Limb (tissue), 2 donors: ENCODE measurements at regions not wholly inside any gene's neighbourhood (a gene's known extent, or its start where the extent isn't known, plus 50 kb on each side); places are given as distances from the start of the nearest gene placed in this dataset.

Source experiments
- DNase-seq, 2 donors: peaks; one replicate each; pipeline ENCODE4 v3.0.0-alpha.2; 2016; ENCODE audit errors: extremely low spot score in 2 of 2

DNA sequence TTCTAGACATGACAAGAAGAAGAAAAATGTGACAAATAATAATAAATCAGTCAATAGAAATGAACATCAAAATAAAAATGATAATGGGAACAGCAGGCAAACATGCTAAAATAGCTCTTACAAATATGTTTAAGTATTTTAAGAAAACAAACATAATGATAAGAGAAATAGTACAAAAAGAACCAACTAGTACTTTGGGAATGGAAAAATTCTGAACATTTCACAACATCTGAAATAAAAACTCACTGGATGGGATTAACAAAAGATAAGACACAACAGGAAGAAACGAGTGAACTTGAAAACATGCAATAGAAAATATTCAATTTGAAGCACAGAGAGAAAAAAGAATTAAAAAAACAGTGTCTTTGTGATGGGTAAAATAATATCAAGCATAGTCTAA lies 115.2 kb upstream of the TSPAN2 start:
- DNase-seq, result no peak

DNA sequence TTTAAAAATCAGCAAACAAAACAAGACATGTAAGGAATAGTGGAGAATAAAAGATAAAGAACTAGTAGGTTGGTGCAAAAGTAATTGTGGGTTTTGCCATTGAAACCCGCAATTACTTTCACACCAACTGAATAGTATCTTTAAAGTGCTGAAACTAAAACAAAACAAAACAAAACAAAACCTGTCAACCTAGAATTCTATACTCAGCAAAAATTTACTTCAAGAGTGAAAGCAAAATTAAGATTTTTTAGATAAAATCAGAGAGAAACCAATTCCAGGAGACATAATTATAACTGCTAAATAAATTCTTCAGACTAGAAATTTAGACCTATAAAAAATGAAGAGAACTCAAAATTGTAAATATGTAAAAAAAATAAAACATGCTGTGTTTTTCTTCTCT lies 114.0 kb upstream of the TSPAN2 start:
- no peak for DNase-seq

DNA sequence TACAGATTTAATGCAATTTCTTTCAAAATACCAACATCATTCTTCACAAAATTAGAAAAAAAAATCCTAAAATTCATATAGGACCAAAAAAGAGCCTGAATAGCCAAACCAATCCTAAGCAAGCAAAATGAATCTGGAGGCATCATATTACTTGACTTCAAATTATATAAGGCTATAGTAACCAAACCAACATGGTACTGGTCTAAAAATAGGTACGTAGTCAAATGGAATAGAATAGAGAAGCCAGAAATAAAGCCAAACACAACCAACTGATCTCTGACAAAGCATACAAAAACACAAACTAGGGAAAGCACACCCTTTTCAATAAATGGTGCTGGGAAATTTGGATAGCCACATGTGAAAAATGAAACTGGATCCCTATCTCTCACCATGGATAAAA lies 112.3 kb upstream of the TSPAN2 start:
- no peak for DNase-seq

DNA sequence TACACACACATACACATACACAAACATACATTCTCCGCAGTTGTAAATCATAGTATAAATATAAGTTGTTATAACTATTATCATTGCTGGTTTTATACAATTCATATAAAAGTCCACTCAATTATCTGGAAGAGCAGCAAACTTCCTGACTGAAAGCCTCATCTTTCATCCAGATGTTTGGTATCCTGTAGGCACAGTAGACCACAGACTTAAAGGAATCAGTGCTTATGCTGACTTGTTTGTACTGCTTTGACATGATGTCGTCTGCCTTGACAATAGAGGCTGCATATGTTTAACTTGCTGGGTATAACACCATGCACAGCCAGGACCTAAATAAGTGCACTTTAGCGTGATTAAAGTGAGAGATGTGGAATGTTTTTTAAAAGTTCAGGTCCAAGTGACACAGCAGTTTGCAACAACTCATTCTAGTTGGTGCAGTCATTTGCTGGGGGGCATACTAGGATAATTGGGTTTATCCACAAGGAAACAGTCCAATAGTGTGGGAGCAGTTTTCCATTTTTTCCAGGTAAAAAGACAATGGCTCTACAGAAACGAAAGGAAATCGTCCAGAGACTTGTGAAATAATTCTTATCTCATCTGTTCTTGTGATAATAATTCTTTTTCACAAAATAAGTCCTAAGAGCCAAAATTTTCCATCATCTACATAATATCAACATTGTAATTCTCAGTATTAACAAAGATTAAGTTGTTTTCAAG lies 110.3 kb upstream of the TSPAN2 start:
- no peak for DNase-seq

DNA sequence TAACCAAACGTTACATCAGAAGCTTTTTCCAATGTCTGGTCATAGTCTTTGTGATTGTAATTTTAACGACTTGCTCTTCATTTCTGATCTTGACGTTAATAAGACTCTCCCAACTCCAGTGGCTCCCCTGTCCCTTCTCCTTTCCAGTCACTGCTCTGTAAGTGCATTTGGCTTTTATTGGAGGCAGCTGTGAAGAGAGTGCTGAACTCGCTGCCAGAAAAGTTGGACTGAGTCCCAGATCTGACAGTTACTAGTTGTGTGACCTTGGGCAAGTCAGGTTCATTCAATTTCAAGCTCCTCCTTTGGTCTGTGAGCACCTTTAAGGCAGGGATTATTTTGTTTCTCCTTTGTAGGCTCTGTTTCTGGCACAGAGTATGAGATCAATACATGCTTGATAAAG lies 109.6 kb upstream of the TSPAN2 start:
- DNase-seq, result no peak

DNA sequence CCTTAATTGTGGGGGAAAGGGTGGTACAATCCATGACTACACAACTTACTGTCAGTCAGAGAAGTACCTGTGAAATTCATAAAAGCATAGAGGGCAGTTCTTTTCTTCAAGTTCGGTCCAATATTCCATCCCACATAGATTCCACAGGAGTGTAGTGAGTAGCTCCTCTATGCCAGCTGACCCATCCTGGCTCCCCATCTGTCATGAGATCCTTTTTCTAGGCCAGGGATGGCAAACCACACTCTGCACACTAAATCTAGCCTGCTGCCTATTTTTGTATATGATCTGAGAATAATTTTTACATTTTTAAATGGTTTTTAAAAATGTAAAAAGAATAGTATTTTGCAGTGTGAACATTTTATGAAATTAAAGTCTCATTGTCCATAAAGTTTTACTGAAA lies 107.0 kb upstream of the TSPAN2 start:
- no peak for DNase-seq

DNA sequence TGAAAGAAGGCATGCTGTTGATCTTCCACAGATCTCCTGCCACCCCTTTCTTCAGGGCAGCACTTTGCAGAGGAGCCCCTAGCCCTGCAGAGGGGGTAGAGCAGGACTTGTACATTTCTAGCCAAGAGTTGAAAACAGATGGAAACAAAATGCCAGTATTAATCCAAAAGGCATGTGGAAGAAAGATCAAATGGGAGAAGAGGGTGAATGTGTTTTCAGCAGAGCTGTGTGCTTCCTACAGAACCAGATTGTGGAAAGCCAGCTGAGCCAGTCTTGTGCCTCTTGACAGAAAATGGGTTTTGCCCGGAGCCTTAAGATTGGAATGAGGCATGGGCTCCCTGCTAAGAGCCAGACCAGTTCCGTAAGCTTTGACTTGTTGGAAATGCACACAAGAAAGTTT lies 105.2 kb upstream of the TSPAN2 start:
- no peak for DNase-seq

DNA sequence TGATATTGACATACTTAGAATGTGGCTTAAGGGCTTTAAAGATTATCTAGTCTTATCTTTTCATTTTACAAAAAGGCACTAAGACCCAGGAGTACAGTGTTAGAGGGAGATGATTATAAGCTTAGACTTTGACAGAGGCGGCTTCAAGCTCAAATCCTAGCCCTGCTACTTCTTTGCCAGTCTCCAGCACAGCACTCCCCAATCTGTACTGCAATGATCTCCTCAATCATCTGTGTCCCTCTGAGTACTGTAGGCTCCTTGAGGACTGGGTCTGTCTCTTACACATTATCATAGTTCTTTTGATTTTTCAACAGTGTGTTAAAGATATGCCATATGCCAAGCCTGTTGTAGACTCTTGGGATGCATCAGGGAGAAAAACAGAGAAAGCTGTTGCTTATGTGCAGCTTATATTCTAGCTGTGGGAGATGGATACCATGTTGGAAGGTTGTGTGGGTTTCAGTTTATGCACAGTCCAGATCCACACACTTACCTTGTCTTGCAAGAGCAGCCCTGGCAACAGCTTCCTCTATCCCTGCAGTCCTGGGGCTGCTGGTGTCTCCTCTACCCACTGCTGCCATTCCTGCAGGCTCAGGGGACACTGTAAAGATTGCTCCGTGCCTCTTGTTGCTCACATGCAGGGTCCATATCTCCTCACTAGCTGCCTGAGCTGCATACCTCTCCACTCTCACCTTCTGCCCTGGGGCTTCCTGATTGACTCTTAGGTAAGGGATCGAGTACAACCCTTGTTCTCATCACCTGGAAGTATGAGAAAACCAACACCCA lies 103.9 kb upstream of the TSPAN2 start:
- no peak for DNase-seq

DNA sequence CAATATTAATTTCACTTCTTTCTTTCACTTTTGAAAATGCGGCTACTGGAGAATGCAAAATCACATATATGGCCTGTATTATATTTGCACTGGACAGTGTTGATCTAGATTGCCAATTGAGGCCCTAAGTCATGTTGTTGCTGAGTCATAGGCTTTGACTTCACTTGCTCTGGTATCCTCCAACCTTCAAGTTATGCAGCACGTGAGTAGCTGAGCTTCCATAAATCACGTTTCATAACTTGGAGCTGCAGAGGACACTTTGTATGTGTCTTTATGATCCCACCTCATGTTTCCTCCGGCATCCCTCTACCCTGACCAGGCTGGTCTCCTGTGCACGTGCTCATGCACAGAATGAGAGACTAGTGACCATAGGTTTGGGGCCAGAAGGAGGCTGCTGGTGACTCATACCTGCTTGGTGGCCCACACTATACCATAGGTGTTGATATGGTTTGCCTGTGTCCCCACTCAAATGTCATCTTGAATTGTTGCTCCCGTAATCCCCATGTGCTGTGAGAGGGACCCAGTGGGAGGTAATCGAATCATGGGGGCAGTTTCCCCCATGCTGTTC lies 103.0 kb upstream of the TSPAN2 start:
- DNase-seq, result no peak

DNA sequence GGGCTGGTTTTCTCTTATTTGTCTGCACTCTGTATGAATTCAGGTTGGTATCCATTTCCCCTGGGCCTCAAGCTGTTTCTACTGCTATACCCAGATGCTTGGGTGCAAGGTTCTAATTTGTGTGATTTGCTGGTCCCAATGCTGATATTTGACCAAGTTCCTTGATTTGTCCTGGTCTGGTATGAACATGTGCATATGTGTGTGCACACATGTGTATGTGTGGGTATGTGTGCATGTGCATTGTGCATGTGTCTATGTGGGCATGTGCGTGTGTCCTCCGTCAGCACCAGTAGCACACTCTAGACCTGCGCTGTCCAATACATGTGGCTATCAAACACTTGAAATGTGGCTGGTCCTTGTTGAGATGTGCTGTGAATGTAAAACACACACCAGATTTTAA lies 102.4 kb upstream of the TSPAN2 start:
- no peak for DNase-seq

DNA sequence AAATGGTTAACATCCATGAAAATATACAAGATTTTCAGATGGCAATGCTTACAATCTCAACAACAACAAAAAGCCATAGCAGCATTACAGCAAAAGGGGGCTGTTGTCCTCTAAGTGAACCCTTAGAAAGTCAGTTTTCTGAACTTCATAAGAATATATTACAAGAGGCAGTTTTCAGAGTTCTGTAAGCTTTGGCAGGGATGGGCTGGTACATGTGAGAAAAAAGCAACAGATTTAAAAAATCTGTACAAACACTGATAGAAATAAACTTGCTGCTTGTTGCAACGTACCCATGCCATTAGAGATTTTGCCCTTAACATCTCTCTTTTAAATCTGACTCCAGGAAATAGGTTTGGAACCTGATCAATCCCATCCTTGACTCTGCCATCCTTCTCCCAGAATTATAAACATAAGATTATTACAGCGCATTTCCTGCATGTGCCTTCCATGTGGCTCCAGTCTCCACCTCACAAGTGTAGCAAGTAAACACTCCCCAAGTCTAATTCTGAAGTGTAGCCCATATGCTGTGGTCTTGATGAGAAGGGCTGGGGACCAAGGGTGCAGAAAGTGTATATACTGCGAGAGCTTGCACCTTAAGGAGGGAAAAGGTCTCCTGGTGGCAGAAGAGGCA lies 101.4 kb upstream of the TSPAN2 start:
- DNase-seq, result no peak

DNA sequence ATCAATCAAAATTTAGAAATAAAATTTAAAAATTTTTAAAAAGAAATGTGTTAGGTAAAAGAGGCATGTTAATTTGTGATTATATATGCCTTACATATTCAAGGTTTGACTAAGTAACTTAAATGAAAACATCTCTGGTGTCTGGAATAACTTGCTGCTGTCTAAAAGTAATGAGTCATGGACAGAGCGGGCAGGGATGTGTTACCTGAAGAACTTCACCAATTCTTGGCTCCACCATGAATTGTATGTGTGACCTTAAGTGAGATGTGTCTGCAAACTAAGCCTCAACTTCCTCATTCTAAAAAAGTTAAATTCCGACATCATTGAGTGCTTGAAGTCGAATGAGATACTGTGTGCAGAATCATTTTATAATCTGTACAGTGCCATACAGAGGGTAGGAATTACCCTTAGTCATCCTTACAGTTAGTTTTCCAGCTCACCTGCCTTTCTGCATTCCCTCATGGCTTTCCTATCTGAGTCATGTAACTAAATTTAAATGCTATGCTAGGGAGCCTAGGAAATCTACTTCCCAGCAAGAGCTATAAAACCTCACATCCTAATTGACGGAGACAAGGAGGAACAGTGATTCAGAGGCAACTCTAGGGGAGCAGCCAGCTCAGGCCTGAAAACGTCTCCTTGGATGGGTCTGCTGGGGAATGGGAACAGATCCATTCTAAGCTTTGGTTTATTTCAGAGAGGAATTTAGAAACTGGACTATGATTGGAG lies 100.7 kb upstream of the TSPAN2 start:
- peak in 1 of 2 donors; percentile 67 for DNase-seq

DNA sequence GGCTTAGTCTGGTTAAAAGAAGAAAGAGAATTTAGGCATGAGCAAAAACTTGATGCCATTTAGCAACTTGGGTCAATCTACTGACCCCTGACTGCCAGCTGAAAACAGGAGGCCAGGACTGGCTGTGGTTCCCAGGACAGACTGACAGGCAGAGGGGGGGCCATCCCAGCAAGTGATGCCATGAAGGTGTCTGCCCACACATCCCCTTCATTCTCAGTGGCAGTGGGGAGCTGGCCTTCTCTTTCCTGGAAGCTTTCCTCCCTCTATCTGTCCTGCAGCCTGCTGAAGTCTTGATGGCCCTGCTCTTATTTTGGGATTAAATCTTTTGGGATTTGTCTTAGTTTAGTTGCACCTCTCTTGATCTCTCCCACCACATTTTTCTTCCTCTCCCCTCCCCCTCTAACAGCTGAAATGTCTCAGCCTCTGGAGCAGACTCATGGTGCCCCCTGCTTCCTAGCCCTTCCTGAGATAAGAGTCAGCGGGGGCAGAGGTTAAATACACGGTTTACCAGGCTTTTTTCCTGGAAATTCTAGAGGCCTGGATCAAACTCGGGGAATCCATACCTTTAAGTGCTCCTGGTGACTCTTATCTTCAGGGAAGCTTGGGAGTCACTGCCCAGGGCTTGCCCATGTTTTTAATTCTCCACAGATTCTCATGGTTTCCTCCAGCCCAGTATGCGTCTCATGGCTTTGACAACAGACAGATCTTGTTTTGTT lies 99.5 kb upstream of the TSPAN2 start:
- DNase-seq, result no peak

DNA sequence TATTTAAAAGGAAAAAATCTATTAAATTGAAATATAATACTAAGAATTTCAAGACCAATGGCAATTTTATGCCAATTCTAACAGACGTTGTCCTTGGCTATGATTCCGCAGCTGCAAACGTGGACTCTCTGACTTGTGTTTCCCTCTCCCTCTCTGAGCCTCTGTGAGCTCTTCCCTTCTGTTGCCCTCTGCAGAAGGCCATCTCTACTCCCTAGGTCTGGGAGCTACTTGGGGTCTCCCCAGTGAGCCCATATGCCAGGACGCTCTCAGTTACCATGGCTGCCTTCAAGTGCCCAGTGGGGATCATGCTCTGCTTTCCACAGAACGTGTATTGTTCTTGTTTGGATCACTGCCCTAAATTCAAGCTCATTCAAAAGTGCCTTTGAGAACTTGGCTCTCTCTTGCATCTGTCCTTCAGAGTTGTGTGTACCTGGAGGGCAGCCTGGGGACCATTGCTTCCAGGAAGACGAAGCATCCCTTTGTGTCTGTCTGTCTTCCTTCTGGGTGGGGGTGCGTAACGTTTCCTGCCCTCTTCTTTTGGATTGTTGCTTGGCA lies 97.5 kb upstream of the TSPAN2 start:
- no peak for DNase-seq

DNA sequence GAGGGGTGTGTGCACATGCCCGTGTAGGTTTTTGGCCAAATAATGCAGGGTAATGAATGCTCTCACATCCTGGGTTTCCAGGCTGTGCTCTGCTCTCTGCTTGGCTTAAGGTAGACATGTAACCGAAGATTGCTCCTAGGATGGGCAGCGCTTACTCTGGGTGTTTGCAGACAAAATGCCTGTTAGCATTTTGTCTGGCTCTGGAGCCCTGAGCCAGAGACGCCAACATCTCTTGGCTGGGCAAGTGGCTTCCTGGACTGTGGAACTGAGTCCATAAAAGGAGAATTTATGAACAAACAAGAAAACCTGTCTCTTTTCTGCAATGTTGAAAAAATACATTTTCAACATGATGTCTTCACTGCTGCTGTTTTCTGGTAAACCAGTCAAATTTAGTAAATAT lies 96.0 kb upstream of the TSPAN2 start:
- DNase-seq, result no peak

DNA sequence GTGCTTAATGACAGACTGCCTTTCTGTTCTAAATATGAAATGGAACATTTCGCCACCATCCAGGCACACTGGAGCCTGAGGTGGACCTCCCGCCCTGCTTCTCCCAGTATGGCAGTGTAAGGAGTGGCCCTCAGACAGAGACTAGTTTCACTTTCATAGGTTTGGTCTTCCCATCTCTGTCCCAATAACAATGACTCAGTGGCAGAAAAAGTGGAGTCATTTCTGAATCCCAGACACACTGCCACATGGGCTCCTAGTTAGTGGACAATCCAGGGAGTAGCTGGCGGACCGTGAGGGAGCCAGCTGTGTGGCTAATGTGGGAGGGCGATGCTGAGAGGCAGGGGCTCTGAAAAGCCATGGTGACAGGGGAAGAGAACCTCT lies 95.6 kb upstream of the TSPAN2 start:
- DNase-seq, result no peak

DNA sequence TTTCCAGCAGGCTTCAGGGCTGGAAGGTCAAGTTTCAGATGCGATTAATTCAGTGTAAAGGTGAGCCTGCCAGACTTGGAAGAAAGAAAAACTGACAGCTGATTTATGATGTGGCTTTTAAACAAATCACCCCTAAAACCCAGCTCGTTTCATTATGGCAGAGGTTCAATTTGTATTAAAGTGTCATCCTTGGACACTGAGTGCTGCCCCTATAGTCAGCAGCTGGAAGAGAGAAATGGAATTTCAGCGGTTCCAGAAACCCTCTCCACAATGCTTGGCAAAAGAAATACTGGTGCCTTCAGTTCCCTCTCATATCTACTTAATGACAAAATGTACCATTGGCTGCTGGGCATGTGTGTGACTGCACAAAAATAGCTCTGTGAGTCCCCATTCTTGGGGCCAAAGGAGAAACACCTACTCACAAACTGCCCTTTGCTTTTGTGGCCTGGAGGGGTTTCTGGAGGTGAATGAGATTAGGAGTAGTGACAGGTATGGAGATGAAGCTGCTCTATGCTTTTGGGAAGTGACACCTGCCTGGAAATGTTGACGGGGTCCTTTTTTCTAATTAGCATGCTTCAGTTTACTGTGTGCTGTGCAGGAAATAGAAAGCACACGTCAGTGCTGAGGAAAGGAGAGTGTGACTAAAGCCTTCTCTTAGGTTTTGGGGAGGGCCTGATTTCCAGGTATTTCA lies 95.1 kb upstream of the TSPAN2 start:
- no peak for DNase-seq

DNA sequence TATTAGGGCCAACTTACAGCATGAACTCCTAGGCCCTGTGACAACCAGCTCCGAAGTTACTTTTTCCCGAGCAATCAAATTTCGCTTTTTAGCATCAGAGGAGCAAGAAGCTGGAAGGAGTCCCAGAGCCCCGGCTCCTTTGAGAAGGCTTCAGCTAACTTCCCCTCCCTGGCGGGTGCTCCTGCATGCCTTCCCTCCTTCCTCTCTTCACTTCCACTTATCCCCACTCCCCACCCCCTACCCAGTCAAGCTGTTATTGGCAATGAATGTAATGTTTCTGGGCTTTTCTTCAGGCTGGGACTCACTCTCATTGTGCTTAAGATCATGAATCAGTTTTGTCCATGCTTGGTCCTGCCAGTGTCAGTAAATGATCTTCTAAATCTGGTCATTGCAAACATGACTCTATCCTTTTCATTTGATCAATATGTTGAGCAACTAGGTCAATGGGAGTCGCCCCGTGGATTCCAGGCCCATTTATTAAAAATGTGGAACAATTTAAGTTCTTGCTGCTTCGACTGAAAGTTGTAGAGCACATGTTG lies 94.5 kb upstream of the TSPAN2 start:
- peak; percentile 41 to 60 for DNase-seq

DNA sequence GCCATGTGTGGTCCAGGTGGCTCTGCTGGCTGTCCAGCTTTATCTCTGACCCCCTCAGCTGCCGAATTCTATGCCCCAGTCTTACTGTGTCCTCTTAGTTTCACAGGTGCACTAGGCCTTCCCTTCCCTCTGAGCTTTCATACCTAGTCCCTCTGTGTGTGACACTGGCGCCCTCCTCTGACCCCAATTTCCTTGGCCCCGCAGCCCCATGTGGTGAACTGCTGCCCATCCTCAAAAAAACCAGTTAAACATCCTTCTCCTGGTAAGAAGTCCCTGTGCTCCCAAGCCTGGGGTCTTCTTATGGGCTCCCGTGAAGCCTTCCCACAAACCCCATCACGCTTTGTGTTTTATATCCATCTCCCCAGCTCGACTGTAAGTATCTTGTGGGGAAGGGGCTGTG lies 93.9 kb upstream of the TSPAN2 start:
- DNase-seq, result no peak
